ENCODE measurements at regions not wholly inside any gene's neighbourhood (a gene's known extent, or its start where the extent isn't known, plus 50 kb on each side); places are given as distances from the start of the nearest gene placed in this dataset.

DNA sequence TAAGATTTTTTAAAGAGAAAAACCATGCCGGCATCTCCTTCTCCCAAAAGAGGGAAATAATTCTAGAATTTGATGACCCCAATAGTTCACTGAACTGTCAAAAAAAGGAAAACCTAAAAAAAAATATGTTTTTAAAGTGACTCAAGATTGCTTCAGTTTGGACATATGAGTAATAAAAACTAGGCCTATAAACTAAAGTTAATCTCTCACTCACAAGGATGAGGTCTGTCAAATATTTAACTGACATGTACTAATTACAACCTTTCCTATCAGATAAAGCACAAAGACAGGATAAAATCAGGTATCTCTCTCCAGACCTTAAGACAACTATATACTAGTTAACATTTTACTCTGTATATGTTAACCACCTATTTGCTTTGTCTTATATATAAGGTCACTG is 231.9 kb downstream of the NSUN3 start:
- Histone ChIP-seq H4K20me1 (replicated peaks; ENCODE audit: insufficient read depth) (no peaks in the 10 kb centered on the region), H3K4me3 (no peak overlapping the region), H3K27me3 (ENCODE audit: insufficient read depth) (peaks cover 15% of the 10 kb centered on the region; the same call in 1 of the 2 replicates), H3K4me1 (ENCODE audit: insufficient read depth) (no peaks in the 10 kb centered on the region), H3K36me3 (ENCODE audit: insufficient read depth) (no peaks in the 10 kb centered on the region), H2AFZ (no peak overlapping the region), H3K4me2 (no peak overlapping the region), H3K9me2 (ENCODE audit: insufficient read depth) (peaks cover 7% of the 10 kb centered on the region; the same call in 1 of the 2 replicates), H3F3A (replicated peaks; ENCODE audit: low read depth) (no peaks in the 10 kb centered on the region), H3K79me2 (replicated peaks; ENCODE audit: insufficient read depth) (no peaks in the 10 kb centered on the region), H3K27ac (ENCODE audit: low read depth) (no peak overlapping the region)
- Mint-ChIP-seq H3K4me1 (no peaks in the 10 kb centered on the region; the same call in 1 of the 3 replicates), H3K4me3 (no peak overlapping the region), H3K36me3 (ENCODE audit: low read depth) (0 out of 3 replicates have a peak, but pooled peaks cover 5% of the 10 kb centered on the region), H3K27me3 (ENCODE audit: insufficient read depth, low read depth, poor library complexity) (no peaks in the 10 kb centered on the region), H3K27ac (no peak overlapping the region), H3K9me3 (peaks cover 5% of the 10 kb centered on the region; the same call in 1 of the 3 replicates)
- TF ChIP-seq ZNF114 (CRISPR knock-in tag; IDR thresholded peaks at IDR 0.05) = no peak
- TF ChIP-seq EZH2 (IDR thresholded peaks at IDR 0.05; ENCODE audit: low read depth, unreplicated experiment) = no peak
- TF ChIP-seq, protein P1, sequence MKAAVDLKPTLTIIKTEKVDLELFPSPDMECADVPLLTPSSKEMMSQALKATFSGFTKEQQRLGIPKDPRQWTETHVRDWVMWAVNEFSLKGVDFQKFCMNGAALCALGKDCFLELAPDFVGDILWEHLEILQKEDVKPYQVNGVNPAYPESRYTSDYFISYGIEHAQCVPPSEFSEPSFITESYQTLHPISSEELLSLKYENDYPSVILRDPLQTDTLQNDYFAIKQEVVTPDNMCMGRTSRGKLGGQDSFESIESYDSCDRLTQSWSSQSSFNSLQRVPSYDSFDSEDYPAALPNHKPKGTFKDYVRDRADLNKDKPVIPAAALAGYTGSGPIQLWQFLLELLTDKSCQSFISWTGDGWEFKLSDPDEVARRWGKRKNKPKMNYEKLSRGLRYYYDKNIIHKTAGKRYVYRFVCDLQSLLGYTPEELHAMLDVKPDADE (IDR thresholded peaks at IDR 0.05) = no peak
- no peak for TF ChIP-seq CREB1 (CRISPR knock-in tag; IDR thresholded peaks at IDR 0.05; ENCODE audit: low read depth)
- TF ChIP-seq STAT1 (IDR thresholded peaks at IDR 0.05; ENCODE audit: unreplicated experiment) = no peak
- TF ChIP-seq, protein P2, sequence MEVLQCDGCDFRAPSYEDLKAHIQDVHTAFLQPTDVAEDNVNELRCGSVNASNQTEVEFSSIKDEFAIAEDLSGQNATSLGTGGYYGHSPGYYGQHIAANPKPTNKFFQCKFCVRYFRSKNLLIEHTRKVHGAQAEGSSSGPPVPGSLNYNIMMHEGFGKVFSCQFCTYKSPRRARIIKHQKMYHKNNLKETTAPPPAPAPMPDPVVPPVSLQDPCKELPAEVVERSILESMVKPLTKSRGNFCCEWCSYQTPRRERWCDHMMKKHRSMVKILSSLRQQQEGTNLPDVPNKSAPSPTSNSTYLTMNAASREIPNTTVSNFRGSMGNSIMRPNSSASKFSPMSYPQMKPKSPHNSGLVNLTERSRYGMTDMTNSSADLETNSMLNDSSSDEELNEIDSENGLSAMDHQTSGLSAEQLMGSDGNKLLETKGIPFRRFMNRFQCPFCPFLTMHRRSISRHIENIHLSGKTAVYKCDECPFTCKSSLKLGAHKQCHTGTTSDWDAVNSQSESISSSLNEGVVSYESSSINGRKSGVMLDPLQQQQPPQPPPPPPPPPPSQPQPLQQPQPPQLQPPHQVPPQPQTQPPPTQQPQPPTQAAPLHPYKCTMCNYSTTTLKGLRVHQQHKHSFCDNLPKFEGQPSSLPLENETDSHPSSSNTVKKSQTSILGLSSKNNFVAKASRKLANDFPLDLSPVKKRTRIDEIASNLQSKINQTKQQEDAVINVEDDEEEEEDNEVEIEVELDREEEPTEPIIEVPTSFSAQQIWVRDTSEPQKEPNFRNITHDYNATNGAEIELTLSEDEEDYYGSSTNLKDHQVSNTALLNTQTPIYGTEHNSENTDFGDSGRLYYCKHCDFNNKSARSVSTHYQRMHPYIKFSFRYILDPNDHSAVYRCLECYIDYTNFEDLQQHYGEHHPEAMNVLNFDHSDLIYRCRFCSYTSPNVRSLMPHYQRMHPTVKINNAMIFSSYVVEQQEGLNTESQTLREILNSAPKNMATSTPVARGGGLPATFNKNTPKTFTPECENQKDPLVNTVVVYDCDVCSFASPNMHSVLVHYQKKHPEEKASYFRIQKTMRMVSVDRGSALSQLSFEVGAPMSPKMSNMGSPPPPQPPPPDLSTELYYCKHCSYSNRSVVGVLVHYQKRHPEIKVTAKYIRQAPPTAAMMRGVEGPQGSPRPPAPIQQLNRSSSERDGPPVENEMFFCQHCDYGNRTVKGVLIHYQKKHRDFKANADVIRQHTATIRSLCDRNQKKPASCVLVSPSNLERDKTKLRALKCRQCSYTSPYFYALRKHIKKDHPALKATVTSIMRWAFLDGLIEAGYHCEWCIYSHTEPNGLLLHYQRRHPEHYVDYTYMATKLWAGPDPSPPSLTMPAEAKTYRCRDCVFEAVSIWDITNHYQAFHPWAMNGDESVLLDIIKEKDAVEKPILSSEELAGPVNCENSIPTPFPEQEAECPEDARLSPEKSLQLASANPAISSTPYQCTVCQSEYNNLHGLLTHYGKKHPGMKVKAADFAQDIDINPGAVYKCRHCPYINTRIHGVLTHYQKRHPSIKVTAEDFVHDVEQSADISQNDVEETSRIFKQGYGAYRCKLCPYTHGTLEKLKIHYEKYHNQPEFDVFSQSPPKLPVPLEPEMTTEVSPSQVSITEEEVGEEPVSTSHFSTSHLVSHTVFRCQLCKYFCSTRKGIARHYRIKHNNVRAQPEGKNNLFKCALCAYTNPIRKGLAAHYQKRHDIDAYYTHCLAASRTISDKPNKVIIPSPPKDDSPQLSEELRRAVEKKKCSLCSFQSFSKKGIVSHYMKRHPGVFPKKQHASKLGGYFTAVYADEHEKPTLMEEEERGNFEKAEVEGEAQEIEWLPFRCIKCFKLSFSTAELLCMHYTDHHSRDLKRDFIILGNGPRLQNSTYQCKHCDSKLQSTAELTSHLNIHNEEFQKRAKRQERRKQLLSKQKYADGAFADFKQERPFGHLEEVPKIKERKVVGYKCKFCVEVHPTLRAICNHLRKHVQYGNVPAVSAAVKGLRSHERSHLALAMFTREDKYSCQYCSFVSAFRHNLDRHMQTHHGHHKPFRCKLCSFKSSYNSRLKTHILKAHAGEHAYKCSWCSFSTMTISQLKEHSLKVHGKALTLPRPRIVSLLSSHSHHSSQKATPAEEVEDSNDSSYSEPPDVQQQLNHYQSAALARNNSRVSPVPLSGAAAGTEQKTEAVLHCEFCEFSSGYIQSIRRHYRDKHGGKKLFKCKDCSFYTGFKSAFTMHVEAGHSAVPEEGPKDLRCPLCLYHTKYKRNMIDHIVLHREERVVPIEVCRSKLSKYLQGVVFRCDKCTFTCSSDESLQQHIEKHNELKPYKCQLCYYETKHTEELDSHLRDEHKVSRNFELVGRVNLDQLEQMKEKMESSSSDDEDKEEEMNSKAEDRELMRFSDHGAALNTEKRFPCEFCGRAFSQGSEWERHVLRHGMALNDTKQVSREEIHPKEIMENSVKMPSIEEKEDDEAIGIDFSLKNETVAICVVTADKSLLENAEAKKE (CRISPR knock-in tag; IDR thresholded peaks at IDR 0.05) = no peak
- TF ChIP-seq JUNB (IDR thresholded peaks at IDR 0.05; ENCODE audit: unreplicated experiment) = no peak
- ATAC-seq (no peak), DNase-seq (ENCODE audit: low spot score) (no peak)

Measured in GM23338 (cell line).